ENCODE measurements at regions not wholly inside any gene's neighbourhood (a gene's known extent, or its start where the extent isn't known, plus 50 kb on each side); places are given as distances from the start of the nearest gene placed in this dataset.

DNA sequence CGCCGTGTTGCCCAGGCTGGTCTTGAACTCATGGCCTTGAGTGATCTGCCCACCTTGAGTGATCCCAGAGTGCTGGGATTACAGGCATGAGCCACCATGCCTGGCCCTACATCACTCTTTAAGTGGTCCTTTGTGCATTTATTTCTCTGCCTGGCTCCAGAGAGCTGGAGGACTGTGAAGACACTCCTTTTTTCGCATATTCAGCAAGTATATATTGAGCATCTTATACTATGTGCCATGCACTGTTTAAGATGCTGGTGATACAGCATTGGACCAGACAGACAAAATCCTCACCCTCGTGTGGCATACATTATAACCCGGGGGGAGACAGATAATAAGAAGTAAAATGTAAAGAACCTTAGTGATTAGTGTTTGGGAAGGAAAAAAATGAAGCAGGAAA lies 66.8 kb upstream of the NPAS1 start:
- WGBS, 2 donors = 94 to 97% methylated on average over 5 of the region's 5 CpGs
- H3K36me3 ChIP-seq = no peaks in the 10 kb centered on the region
- H3K4me1 ChIP-seq = peaks cover 24 to 52% of the 10 kb centered on the region in 2 donors
- intact Hi-C loops (cut with DNase I) = no loop called here
- DNase-seq = no peak
- TF ChIP-seq, protein P1, sequence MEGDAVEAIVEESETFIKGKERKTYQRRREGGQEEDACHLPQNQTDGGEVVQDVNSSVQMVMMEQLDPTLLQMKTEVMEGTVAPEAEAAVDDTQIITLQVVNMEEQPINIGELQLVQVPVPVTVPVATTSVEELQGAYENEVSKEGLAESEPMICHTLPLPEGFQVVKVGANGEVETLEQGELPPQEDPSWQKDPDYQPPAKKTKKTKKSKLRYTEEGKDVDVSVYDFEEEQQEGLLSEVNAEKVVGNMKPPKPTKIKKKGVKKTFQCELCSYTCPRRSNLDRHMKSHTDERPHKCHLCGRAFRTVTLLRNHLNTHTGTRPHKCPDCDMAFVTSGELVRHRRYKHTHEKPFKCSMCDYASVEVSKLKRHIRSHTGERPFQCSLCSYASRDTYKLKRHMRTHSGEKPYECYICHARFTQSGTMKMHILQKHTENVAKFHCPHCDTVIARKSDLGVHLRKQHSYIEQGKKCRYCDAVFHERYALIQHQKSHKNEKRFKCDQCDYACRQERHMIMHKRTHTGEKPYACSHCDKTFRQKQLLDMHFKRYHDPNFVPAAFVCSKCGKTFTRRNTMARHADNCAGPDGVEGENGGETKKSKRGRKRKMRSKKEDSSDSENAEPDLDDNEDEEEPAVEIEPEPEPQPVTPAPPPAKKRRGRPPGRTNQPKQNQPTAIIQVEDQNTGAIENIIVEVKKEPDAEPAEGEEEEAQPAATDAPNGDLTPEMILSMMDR (IDR thresholded peaks at IDR 0.05) = no peak
- no peak for TF ChIP-seq POLR2A (IDR thresholded peaks at IDR 0.05)
- no peaks in the 10 kb centered on the region for H3K9me3 ChIP-seq
- no peak overlapping the region for H3K4me3 ChIP-seq (replicated peaks in 1 of 3)
- no peaks in the 10 kb centered on the region for H3K27me3 ChIP-seq
- no peak overlapping the region for H3K27ac ChIP-seq

DNA sequence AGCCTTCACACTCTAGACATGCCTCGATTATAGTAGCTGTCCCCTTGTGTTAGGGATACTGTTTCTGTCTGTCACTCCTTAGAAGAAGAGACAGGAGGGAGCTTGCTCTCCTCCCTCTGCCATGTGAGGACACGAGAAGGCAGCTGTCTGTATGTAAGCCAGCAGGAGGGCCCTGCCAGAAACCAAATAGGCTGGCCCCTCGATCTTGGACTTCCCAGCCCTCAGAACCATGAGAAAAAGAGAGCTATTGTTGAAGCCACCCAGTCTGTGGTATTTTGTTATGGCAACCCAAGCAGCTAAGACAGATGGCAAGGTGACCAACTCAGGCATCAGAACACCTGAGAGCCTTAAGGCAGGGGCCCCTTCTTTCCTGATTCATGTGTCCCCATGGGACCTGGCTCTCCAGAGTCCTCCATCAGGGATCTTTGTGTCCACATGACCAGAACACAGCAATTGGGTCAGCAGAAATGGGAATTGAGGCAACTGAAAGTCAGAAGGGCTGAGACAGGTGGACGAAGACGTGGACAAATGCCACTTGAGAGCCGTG lies 65.6 kb upstream of the NPAS1 start:
- Histone ChIP-seq H3K4me3 (replicated peaks in 1 of 3) (no peak overlapping the region), H3K27ac (peak overlapping the region in 2 of 3 donors; percentile 36 to 51), H3K27me3 (no peaks in the 10 kb centered on the region), H3K36me3 (no peaks in the 10 kb centered on the region), H3K9me3 (no peaks in the 10 kb centered on the region), H3K4me1 (peaks cover 33 to 60% of the 10 kb centered on the region in 2 donors)
- intact Hi-C loops (cut with DNase I) = no loop called here
- TF ChIP-seq, protein P1 (IDR thresholded peaks at IDR 0.05) = no peak
- TF ChIP-seq POLR2A (IDR thresholded peaks at IDR 0.05) = no peak
- WGBS, 2 donors = 87 to 92% methylated on average over 6 of the region's 6 CpGs
- no peak for DNase-seq

DNA sequence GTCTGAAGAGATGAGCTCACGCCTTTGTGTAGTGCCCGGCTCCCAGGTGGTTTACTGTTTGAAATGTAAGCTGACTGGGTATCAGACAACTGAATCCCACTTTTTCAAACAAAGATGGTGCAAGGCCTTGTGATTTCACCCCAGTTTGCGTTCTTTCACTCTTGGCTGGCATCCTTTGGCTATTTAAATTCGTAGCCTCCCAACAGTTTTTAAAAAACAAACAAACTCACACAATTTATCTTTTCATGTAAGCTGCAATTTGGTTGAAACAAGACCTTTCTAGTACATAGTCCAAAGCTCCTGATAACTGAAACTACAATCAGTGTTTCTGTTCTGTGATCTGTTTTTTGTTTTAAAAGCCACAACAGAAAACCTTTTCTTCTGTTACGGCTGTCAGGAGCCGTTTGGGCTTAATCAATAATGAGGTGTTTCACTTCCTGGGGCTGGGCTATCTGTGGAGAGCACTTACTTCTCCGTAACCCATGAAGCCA lies 65.1 kb upstream of the NPAS1 start:
- no peak for DNase-seq
- no peaks in the 10 kb centered on the region for H3K27me3 ChIP-seq
- H3K36me3 ChIP-seq = no peaks in the 10 kb centered on the region
- 65 to 68% methylated on average over 7 of the region's 7 CpGs for WGBS, 2 donors
- intact Hi-C loops (cut with DNase I) = no loop called here
- H3K27ac ChIP-seq = peak overlapping the region in 2 of 3 donors; percentile 36 to 51
- H3K4me3 ChIP-seq (replicated peaks in 1 of 3) = no peak overlapping the region
- TF ChIP-seq, protein P1 (IDR thresholded peaks at IDR 0.05) = no peak
- no peak for TF ChIP-seq POLR2A (IDR thresholded peaks at IDR 0.05)
- peaks cover 35 to 62% of the 10 kb centered on the region in 2 donors for H3K4me1 ChIP-seq
- H3K9me3 ChIP-seq = no peaks in the 10 kb centered on the region

DNA sequence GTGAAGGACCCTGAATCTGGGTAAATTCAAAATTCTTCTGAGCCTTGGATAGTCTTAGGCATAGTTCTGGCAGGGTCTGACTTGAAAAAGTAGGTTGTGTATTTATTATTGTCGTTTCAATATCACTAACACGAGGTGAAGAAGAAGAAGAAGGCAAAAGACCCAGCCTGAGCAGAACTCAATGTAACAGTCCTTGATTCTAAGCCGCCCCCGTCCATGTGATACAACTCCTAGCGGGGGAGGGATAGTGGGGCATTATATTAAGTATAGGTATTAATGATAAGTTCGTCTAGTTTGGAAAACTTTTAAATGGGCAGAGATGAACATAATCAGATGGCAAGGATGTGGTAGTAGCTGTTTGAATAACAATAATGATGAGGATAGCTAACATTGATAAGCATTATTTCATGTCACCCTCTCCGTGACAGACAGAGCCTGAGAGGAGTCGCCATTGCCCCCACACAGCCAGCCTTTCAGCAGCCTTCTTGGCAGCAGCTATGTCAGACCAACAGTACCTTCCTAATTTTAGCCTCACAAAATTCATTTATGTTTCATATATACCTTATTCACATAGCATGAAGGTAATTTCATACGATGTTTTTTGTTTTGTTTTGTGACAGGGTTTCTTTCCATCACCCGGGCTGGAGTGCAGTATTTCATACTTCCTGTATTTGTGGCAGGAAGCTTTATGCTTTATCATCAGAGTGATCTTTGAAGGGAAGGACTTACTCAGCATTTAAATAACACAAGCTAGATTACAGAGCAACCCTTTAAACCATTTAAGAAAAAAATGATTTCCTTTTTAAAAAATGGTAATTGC lies 64.4 kb upstream of the NPAS1 start:
- 58 to 67% methylated on average over 10 of the region's 10 CpGs for WGBS, 2 donors
- Histone ChIP-seq H3K36me3 (no peaks in the 10 kb centered on the region), H3K4me1 (peaks cover 35 to 62% of the 10 kb centered on the region in 2 donors), H3K27ac (peak overlapping the region in 2 of 3 donors; percentile 28 to 51), H3K27me3 (no peaks in the 10 kb centered on the region), H3K9me3 (no peaks in the 10 kb centered on the region), H3K4me3 (replicated peaks in 1 of 3) (no peak overlapping the region)
- intact Hi-C loops (cut with DNase I) = no loop called here
- DNase-seq = no peak
- TF ChIP-seq POLR2A (IDR thresholded peaks at IDR 0.05) = no peak
- TF ChIP-seq, protein P1 (IDR thresholded peaks at IDR 0.05) = no peak

DNA sequence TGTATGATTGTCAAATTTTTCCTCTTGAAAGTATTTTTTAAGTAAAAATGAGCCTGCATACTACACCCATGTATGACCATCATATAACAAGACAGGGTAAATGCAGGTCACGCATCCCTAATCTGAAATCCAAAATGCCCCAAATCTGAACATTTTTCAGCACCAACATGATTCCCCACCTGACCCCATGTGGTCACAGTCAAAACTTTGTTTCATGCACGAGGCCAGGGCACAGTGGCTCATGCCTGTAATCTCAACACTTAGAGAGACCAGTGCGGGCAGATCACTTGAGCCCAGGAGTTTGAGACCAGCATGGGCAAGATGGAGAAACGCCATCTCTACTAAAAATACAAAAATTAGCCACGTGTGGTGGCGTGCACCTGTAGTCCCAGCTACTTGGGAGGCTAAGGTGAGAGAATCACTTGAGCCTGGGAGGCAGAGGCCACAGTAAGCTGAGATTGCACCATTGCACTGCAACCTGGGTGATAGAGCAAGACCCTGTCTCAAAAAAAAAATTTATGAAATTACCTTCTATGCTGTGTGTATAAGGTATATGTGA lies 63.7 kb upstream of the NPAS1 start:
- H3K4me3 ChIP-seq (replicated peaks in 1 of 3) = no peak overlapping the region
- no peaks in the 10 kb centered on the region for H3K36me3 ChIP-seq
- H3K27me3 ChIP-seq = no peaks in the 10 kb centered on the region
- no peak for DNase-seq
- no peaks in the 10 kb centered on the region for H3K9me3 ChIP-seq
- peak overlapping the region in 1 of 3 donors; percentile 51 for H3K27ac ChIP-seq
- WGBS, 2 donors = 77 to 79% methylated on average over 6 of the region's 6 CpGs
- TF ChIP-seq, protein P1 (IDR thresholded peaks at IDR 0.05) = no peak
- no peak for TF ChIP-seq POLR2A (IDR thresholded peaks at IDR 0.05)
- peaks cover 31 to 58% of the 10 kb centered on the region in 2 donors for H3K4me1 ChIP-seq
- intact Hi-C loops (cut with DNase I) = no loop called here
